Activated B cell treated with CpG ODN at 0.5 μM for 24 hours (primary cell): ENCODE measurements at regions not wholly inside any gene's neighbourhood (a gene's known extent, or its start where the extent isn't known, plus 50 kb on each side); places are given as distances from the start of the nearest gene placed in this dataset.

Experiments used
- ATAC-seq: fragments of 200-7000 bp; cut with Tn5 transposase; one replicate; pipeline ENCODE4 v1.10.0; 2021; ENCODE audit warnings: low read depth, mild to moderate bottlenecking, moderate library complexity
- CTCF ChIA-PET: fragments of 350-600 bp; sonication (Branson Sonifier 250); formaldehyde crosslinking; loops from one replicate; lab custom pipeline; 2021; ENCODE audit warnings: antibody characterized with exemption; lab: Charles Lee
- POLR2A ChIA-PET: fragments of 350-600 bp; sonication (Branson Sonifier 250); formaldehyde crosslinking; loops from one replicate; lab custom pipeline; 2021; ENCODE audit warnings: antibody characterized with exemption; lab: Charles Lee
- DNase-seq: peaks from one replicate; pipeline ENCODE4 v3.0.0; 2022
- H3K27ac Mint-ChIP-seq: one replicate; pipeline ENCODE4 v1.8.0; 2020; ENCODE audit warnings: mixed read lengths
- H3K27me3 Mint-ChIP-seq: one replicate; pipeline ENCODE4 v1.8.0; 2021; ENCODE audit warnings: mixed read lengths
- H3K36me3 Mint-ChIP-seq: one replicate; pipeline ENCODE4 v1.8.0; 2021; ENCODE audit warnings: low read depth, mixed read lengths
- H3K4me1 Mint-ChIP-seq: one replicate; pipeline ENCODE4 v1.8.0; 2021; ENCODE audit warnings: mixed read lengths
- H3K4me3 Mint-ChIP-seq: one replicate; pipeline ENCODE4 v1.8.0; 2020; ENCODE audit warnings: mild to moderate bottlenecking, mixed read lengths
- H3K9me3 Mint-ChIP-seq: one replicate; pipeline ENCODE4 v1.8.0; 2020; ENCODE audit warnings: mixed read lengths
- CTCF ChIP-seq: fragments of 200-600 bp; IDR thresholded peaks from one replicate; pipeline ENCODE4 v1.8.0; 2022; ENCODE audit warnings: antibody characterized with exemption, mild to moderate bottlenecking
- intact Hi-C: fragments of 100-400 bp; cut with micrococcal nuclease; formaldehyde crosslinking; loops from one replicate; pipeline ENCODE4 v1.15.1; 2024

- intact Hi-C loops = no loop called here
- Mint-ChIP-seq H3K36me3 (no peaks in the 10 kb centered on the region), H3K27ac (no peak overlapping the region), H3K4me1 (no peaks in the 10 kb centered on the region), H3K4me3 (no peak overlapping the region), H3K27me3 (peaks cover 4% of the 10 kb centered on the region), H3K9me3 (peaks cover 3% of the 10 kb centered on the region)
- ChIA-PET POLR2A (no interaction called here), CTCF (no interaction called here)
- DNase-seq (no peak), ATAC-seq (no peak)
- TF ChIP-seq CTCF = no peak
Measured at GRCh38 chr4:3641501-3641900, 109.3 kb upstream of the LRPAP1 start.

- ChIA-PET CTCF (no interaction called here), POLR2A (no interaction called here)
- DNase-seq (no peak), ATAC-seq (no peak)
- Mint-ChIP-seq H3K4me1 (no peaks in the 10 kb centered on the region), H3K9me3 (peaks cover 3% of the 10 kb centered on the region), H3K27ac (no peak overlapping the region), H3K36me3 (no peaks in the 10 kb centered on the region), H3K27me3 (peaks cover 4% of the 10 kb centered on the region), H3K4me3 (no peak overlapping the region)
- intact Hi-C loops = no loop called here
- no peak for TF ChIP-seq CTCF
Measured at GRCh38 chr4:3640587-3640962, 108.4 kb upstream of the LRPAP1 start.

- no peak overlapping the region for H3K4me3 Mint-ChIP-seq
- CTCF ChIA-PET = no interaction called here
- ATAC-seq (no peak), DNase-seq (no peak)
- H3K27ac Mint-ChIP-seq = no peak overlapping the region
- intact Hi-C loops = no loop called here
- TF ChIP-seq CTCF = no peak
- peaks cover 4% of the 10 kb centered on the region for H3K27me3 Mint-ChIP-seq
- POLR2A ChIA-PET = no interaction called here
- H3K36me3 Mint-ChIP-seq = no peaks in the 10 kb centered on the region
- H3K4me1 Mint-ChIP-seq = no peaks in the 10 kb centered on the region
- H3K9me3 Mint-ChIP-seq = peaks cover 3% of the 10 kb centered on the region
Measured at GRCh38 chr4:3639613-3640586, 107.7 kb upstream of the LRPAP1 start.

- Mint-ChIP-seq H3K4me3 (no peak overlapping the region), H3K27me3 (no peaks in the 10 kb centered on the region), H3K9me3 (peaks cover 3% of the 10 kb centered on the region), H3K4me1 (no peaks in the 10 kb centered on the region), H3K36me3 (no peaks in the 10 kb centered on the region), H3K27ac (no peak overlapping the region)
- ChIA-PET POLR2A (no interaction called here), CTCF (no interaction called here)
- no peak for DNase-seq
- TF ChIP-seq CTCF = no peak
- intact Hi-C loops = no loop called here
- ATAC-seq = no peak
Measured at GRCh38 chr4:3638080-3638795, 106.0 kb upstream of the LRPAP1 start.

GRCh38 chr4:3637326-3638016, 105.2 kb upstream of the LRPAP1 start:
- Mint-ChIP-seq H3K4me1 (no peaks in the 10 kb centered on the region), H3K9me3 (peaks cover 4% of the 10 kb centered on the region), H3K27ac (no peak overlapping the region), H3K36me3 (no peaks in the 10 kb centered on the region), H3K27me3 (no peaks in the 10 kb centered on the region), H3K4me3 (no peak overlapping the region)
- TF ChIP-seq CTCF = no peak
- no peak for ATAC-seq
- intact Hi-C loops = no loop called here
- DNase-seq = no peak
- POLR2A ChIA-PET = no interaction called here
- CTCF ChIA-PET = no interaction called here
